Gastroesophageal sphincter (tissue), 3 donors: ENCODE measurements at regions not wholly inside any gene's neighbourhood (a gene's known extent, or its start where the extent isn't known, plus 50 kb on each side); places are given as distances from the start of the nearest gene placed in this dataset.

ENCODE experiments used
- CTCF ChIP-seq, 4 experiments: fragments of 200-600 bp in 2 of 4; fragments of 450-650 bp in 2 of 4; sonication (generic) in 1 of 4; IDR thresholded peaks; one replicate each; pipeline ENCODE4 v1.5.1; 2017 to 2019; ENCODE audit warnings: antibody characterized with exemption in 4 of 4, mild to moderate bottlenecking in 2 of 4, moderate library complexity in 2 of 4
- POLR2A ChIP-seq, 2 donors: fragments of 450-650 bp; IDR thresholded peaks; one replicate each; pipeline ENCODE4 v1.6.1; 2017; ENCODE audit warnings: antibody characterized with exemption in 2 of 2, mild to moderate bottlenecking in 2 of 2, moderate library complexity in 1 of 2

GRCh38 chr4:128454881-128455280 is 167.3 kb upstream of the PGRMC2 start:
- TF ChIP-seq CTCF (IDR thresholded peaks at IDR 0.05) (no peak), POLR2A (IDR thresholded peaks at IDR 0.05) (no peak)
